ENCODE measurements at regions not wholly inside any gene's neighbourhood (a gene's known extent, or its start where the extent isn't known, plus 50 kb on each side); places are given as distances from the start of the nearest gene placed in this dataset.

GRCh38 chr10:92753865-92754264 is 64.1 kb downstream of the HHEX start (continued):
- TF ChIP-seq KDM5B (IDR thresholded peaks at IDR 0.05; ENCODE audit: insufficient replicate concordance, low read depth, low read length) (no peak), SMARCC2 (IDR thresholded peaks at IDR 0.05; ENCODE audit: low read depth) (no peak), TFAP4 (CRISPR knock-in tag; IDR thresholded peaks at IDR 0.05; ENCODE audit: borderline replicate concordance) (no peak), ZNF717 (CRISPR knock-in tag; IDR thresholded peaks at IDR 0.05) (no peak), KDM1A (IDR thresholded peaks at IDR 0.05) (no peak; a peak in 1 of 4 replicates), ELF1 (tag; IDR thresholded peaks at IDR 0.05) (no peak), MXI1 (IDR thresholded peaks at IDR 0.05; ENCODE audit: low read depth, low read length) (no peak), SNRNP70 (optimal IDR thresholded peaks at IDR 0.05; ENCODE audit: low read depth, low read length) (no peak), BRF1 (IDR thresholded peaks at IDR 0.05; ENCODE audit: borderline replicate concordance, extremely low read depth, insufficient read length) (no peak), ZNF263 (CRISPR knock-in tag; IDR thresholded peaks at IDR 0.05; ENCODE audit: borderline replicate concordance) (no peak), ETV5 (CRISPR knock-in tag; IDR thresholded peaks at IDR 0.05; ENCODE audit: low read depth) (no peak), CHD1 (IDR thresholded peaks at IDR 0.05; ENCODE audit: low read length) (no peak), ATF1 (CRISPR knock-in tag; IDR thresholded peaks at IDR 0.05) (no peak), ATF1 (tag; IDR thresholded peaks at IDR 0.05) (no peak), POLR2AphosphoS2 (IDR thresholded peaks at IDR 0.05; ENCODE audit: low read length) (no peak), BCLAF1 (IDR thresholded peaks at IDR 0.05; ENCODE audit: borderline replicate concordance in 1 of 2, control insufficient read depth in 1 of 2, low read depth in 2 of 2, low read length in 1 of 2) (no peak), FUS (optimal IDR thresholded peaks at IDR 0.05; ENCODE audit: low read depth, low read length) (no peak), ATF6 (CRISPR knock-in tag; IDR thresholded peaks at IDR 0.05) (no peak), ZNF639 (CRISPR knock-in tag; conservative IDR thresholded peaks at IDR 0.05 in 1 of 2, IDR thresholded peaks at IDR 0.05 in 1 of 2) (peak in 1 of 2 experiments; percentile 57; a peak in 1 of 4 replicates), U2AF2 (optimal IDR thresholded peaks at IDR 0.05; ENCODE audit: low read depth, low read length) (no peak), TCFL5 (CRISPR knock-in tag; conservative IDR thresholded peaks at IDR 0.05) (no peak)

Data from K562 (cell line).